ENCODE measurements at regions not wholly inside any gene's neighbourhood (a gene's known extent, or its start where the extent isn't known, plus 50 kb on each side); places are given as distances from the start of the nearest gene placed in this dataset.

GRCh38 chr12:97685360-97685759 is 222.8 kb downstream of the RMST start:
- TF ChIP-seq CTCF (optimal IDR thresholded peaks at IDR 0.05 in 1 of 3, IDR thresholded peaks at IDR 0.05 in 1 of 3, conservative IDR thresholded peaks at IDR 0.05 in 1 of 3; ENCODE audit: extremely low read depth in 1 of 3, insufficient read depth in 2 of 3, low read length in 3 of 3) = no peak
- TF ChIP-seq EZH2 (IDR thresholded peaks at IDR 0.05; ENCODE audit: low read length) = no peak

Data from keratinocyte (primary cell).